Mesenchymal stem cell (in vitro differentiated cells and primary cell): ENCODE measurements at regions not wholly inside any gene's neighbourhood (a gene's known extent, or its start where the extent isn't known, plus 50 kb on each side); places are given as distances from the start of the nearest gene placed in this dataset.

Experiments used
- DNase-seq: peaks from one replicate; pipeline ENCODE4 v3.0.0-alpha.2; 2013
- H2AFZ ChIP-seq: one replicate; pipeline ENCODE4 v1.6.1; 2013; ENCODE audit warnings: low read depth, mild to moderate bottlenecking, control low read depth, inconsistent platforms, low read length, moderate library complexity
- H2AK5ac ChIP-seq: 2 replicates; pipeline ENCODE4 v1.6.1; 2013; ENCODE audit warnings: low read length, moderate library complexity, mild to moderate bottlenecking, inconsistent platforms; ENCODE audit not compliant: severe bottlenecking
- H2BK120ac ChIP-seq: one replicate; pipeline ENCODE4 v1.6.1; 2013; ENCODE audit warnings: low read depth, mild to moderate bottlenecking, inconsistent platforms, low read length, moderate library complexity
- H2BK12ac ChIP-seq, 2 experiments: one replicate each; pipeline ENCODE4 v1.6.1; 2013; ENCODE audit warnings: inconsistent platforms in 2 of 2, low read length in 2 of 2, mild to moderate bottlenecking in 2 of 2, moderate library complexity in 2 of 2, control low read depth in 1 of 2
- H2BK15ac ChIP-seq: one replicate; pipeline ENCODE4 v1.6.1; 2013; ENCODE audit warnings: mild to moderate bottlenecking, low read depth, inconsistent platforms; ENCODE audit not compliant: poor library complexity, severe bottlenecking
- H2BK5ac ChIP-seq: 2 replicates; pipeline ENCODE4 v1.6.1; 2013; ENCODE audit warnings: low read depth, mild to moderate bottlenecking, low read length, control low read depth, inconsistent platforms; ENCODE audit not compliant: poor library complexity, severe bottlenecking
- H3K14ac ChIP-seq, 2 experiments: one replicate each; pipeline ENCODE4 v1.6.1; 2013; ENCODE audit warnings: inconsistent platforms in 2 of 2, low read length in 2 of 2, control low read depth in 1 of 2, mild to moderate bottlenecking in 1 of 2, moderate library complexity in 1 of 2
- H3K18ac ChIP-seq, 2 experiments: one replicate each; pipeline ENCODE4 v1.6.1; 2013; ENCODE audit warnings: inconsistent platforms in 2 of 2, low read length in 2 of 2, control low read depth in 1 of 2, low read depth in 1 of 2, mild to moderate bottlenecking in 1 of 2
- H3K23ac ChIP-seq, 2 experiments: one replicate each; pipeline ENCODE4 v1.6.1; 2013; ENCODE audit warnings: inconsistent platforms in 2 of 2, low read length in 2 of 2, mild to moderate bottlenecking in 2 of 2, moderate library complexity in 2 of 2, control low read depth in 1 of 2
- H3K27ac ChIP-seq: 2 replicates; pipeline ENCODE4 v1.5.1; 2013; ENCODE audit warnings: mild to moderate bottlenecking, moderate library complexity, low read length, control low read depth, inconsistent platforms; ENCODE audit not compliant: poor library complexity, severe bottlenecking
- H3K27me3 ChIP-seq, 2 experiments: 2 replicates each; pipeline versions ENCODE4 v1.6.1 to v1.7.0; 2013; ENCODE audit warnings: low read length in 2 of 2, mild to moderate bottlenecking in 2 of 2, moderate library complexity in 2 of 2, control low read depth in 1 of 2, inconsistent platforms in 1 of 2; ENCODE audit not compliant: control insufficient read depth in 1 of 2, insufficient read depth in 1 of 2
- H3K36me3 ChIP-seq, 2 experiments: 2 replicates each; pipeline versions ENCODE4 v1.6.1 to v1.7.0; 2013; ENCODE audit warnings: low read length in 2 of 2, control low read depth in 1 of 2, inconsistent platforms in 1 of 2, low read depth in 1 of 2, mild to moderate bottlenecking in 1 of 2; ENCODE audit not compliant: insufficient read depth in 2 of 2, control insufficient read depth in 1 of 2
- H3K4ac ChIP-seq, 2 experiments: one replicate each; pipeline ENCODE4 v1.6.1; 2013; ENCODE audit warnings: inconsistent platforms in 2 of 2, low read length in 2 of 2, mild to moderate bottlenecking in 2 of 2, moderate library complexity in 2 of 2, control low read depth in 1 of 2, low read depth in 1 of 2
- H3K4me1 ChIP-seq: 2 replicates; pipeline ENCODE4 v1.6.1; 2013; ENCODE audit warnings: low read depth, low read length, control low read depth; ENCODE audit not compliant: control insufficient read depth, insufficient read depth
- H3K4me2 ChIP-seq: 2 replicates; pipeline ENCODE4 v1.6.1; 2013; ENCODE audit warnings: low read length, mild to moderate bottlenecking, inconsistent platforms; ENCODE audit not compliant: poor library complexity, severe bottlenecking
- H3K4me3 ChIP-seq, 2 experiments: 2 replicates each; pipeline versions ENCODE4 v1.5.1 to v1.7.0; 2013; ENCODE audit warnings: low read length in 2 of 2, mild to moderate bottlenecking in 2 of 2, control low read depth in 1 of 2, low read depth in 1 of 2; ENCODE audit not compliant: insufficient read depth in 1 of 2
- H3K79me1 ChIP-seq: replicated peaks from 2 replicates; pipeline ENCODE4 v1.6.1; 2013; ENCODE audit warnings: mild to moderate bottlenecking, control low read depth, low read length, inconsistent platforms; ENCODE audit not compliant: poor library complexity, severe bottlenecking
- H3K9ac ChIP-seq: 2 replicates; pipeline ENCODE4 v1.7.0; 2013; ENCODE audit warnings: mild to moderate bottlenecking, low read length, moderate library complexity
- H3K9me3 ChIP-seq: 2 replicates; pipeline ENCODE4 v1.7.0; 2013; ENCODE audit warnings: mild to moderate bottlenecking, low read length; ENCODE audit not compliant: control insufficient read depth
- H4K8ac ChIP-seq: one replicate; pipeline ENCODE4 v1.6.1; 2013; ENCODE audit warnings: inconsistent platforms, mild to moderate bottlenecking, low read length, moderate library complexity
- H4K91ac ChIP-seq: one replicate; pipeline ENCODE4 v1.6.1; 2013; ENCODE audit warnings: mild to moderate bottlenecking, low read length, inconsistent platforms
- WGBS: methylation state at CpG from one replicate; pipeline ENCODE4 v1.1.7; 2013; ENCODE audit warnings: mixed read lengths; 5-methylcytosine and 5-hydroxymethylcytosine counted together

- Histone ChIP-seq H3K9ac (no peak overlapping the region), H3K4me1 (no peaks in the 10 kb centered on the region), H3K27me3 (no peaks in the 10 kb centered on the region), H3K36me3 (no peaks in the 10 kb centered on the region), H2BK120ac (no peak overlapping the region), H3K14ac (no peak overlapping the region), H2AK5ac (no peak overlapping the region), H3K4me3 (no peak overlapping the region), H2BK12ac (no peak overlapping the region), H2AFZ (no peak overlapping the region), H4K91ac (no peak overlapping the region), H2BK15ac (no peak overlapping the region), H3K4ac (no peak overlapping the region), H3K79me1 (no peaks in the 10 kb centered on the region), H3K23ac (no peak overlapping the region), H3K27ac (no peak overlapping the region), H3K4me2 (no peak overlapping the region), H3K9me3 (no peaks in the 10 kb centered on the region), H2BK5ac (no peak overlapping the region), H4K8ac (no peak overlapping the region), H3K18ac (no peak overlapping the region)
- no peak for DNase-seq
These were observed 570.3 kb upstream of the CCDC54 start for GRCh38 chr3:106806964-106807363.

DNA sequence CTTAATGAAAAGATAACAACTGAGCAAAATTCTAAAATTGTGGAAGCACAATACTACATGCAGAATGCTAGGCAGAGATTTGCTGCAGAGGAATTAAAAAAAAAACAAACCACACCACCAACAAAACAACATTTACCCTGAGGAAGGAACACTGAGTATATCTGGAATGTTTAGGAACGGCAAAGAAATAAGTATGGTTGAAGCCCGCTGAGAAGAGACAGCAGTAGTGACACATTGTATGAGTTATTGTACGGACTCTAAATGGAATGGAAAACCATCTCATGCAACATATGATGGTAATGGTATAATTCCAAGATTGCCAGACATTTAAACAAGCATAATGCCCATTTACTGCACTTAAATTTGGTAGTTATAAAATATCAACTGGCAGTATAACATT lies 568.2 kb upstream of the CCDC54 start:
- no peak overlapping the region for H4K91ac ChIP-seq
- H3K27me3 ChIP-seq, result no peaks in the 10 kb centered on the region
- no peak overlapping the region for H2BK120ac ChIP-seq
- no peak overlapping the region for H3K4ac ChIP-seq
- no peak overlapping the region for H3K23ac ChIP-seq
- no peak for DNase-seq
- H3K27ac ChIP-seq, result no peak overlapping the region
- no peaks in the 10 kb centered on the region for H3K36me3 ChIP-seq
- no peaks in the 10 kb centered on the region for H3K9me3 ChIP-seq
- 100% methylated on average over 2 of the region's 3 CpGs for whole genome bisulfite sequencing
- H2AK5ac ChIP-seq, result no peak overlapping the region
- no peak overlapping the region for H3K9ac ChIP-seq
- H3K79me1 ChIP-seq, result no peaks in the 10 kb centered on the region
- H3K14ac ChIP-seq, result no peak overlapping the region
- H3K4me2 ChIP-seq, result no peak overlapping the region
- no peak overlapping the region for H3K18ac ChIP-seq
- H2BK12ac ChIP-seq, result no peak overlapping the region
- no peak overlapping the region for H4K8ac ChIP-seq
- no peak overlapping the region for H2BK5ac ChIP-seq
- H2BK15ac ChIP-seq, result no peak overlapping the region
- H3K4me3 ChIP-seq, result no peak overlapping the region
- H2AFZ ChIP-seq, result no peak overlapping the region
- H3K4me1 ChIP-seq, result no peaks in the 10 kb centered on the region

GRCh38 chr3:106809623-106810299 lies 567.5 kb upstream of the CCDC54 start:
- H3K4ac ChIP-seq, result no peak overlapping the region
- no peak overlapping the region for H3K27ac ChIP-seq
- H2BK5ac ChIP-seq, result no peak overlapping the region
- no peak overlapping the region for H3K4me2 ChIP-seq
- no peak overlapping the region for H2AK5ac ChIP-seq
- H2AFZ ChIP-seq, result no peak overlapping the region
- 94% methylated on average over 1 of the region's 2 CpGs for WGBS
- H4K8ac ChIP-seq, result no peak overlapping the region
- no peak overlapping the region for H4K91ac ChIP-seq
- no peak overlapping the region for H2BK12ac ChIP-seq
- no peak overlapping the region for H3K18ac ChIP-seq
- H2BK15ac ChIP-seq, result no peak overlapping the region
- no peaks in the 10 kb centered on the region for H3K9me3 ChIP-seq
- no peaks in the 10 kb centered on the region for H3K36me3 ChIP-seq
- H3K23ac ChIP-seq, result no peak overlapping the region
- H3K14ac ChIP-seq, result no peak overlapping the region
- peak; percentile 2 for DNase-seq
- H3K4me3 ChIP-seq, result no peak overlapping the region
- no peaks in the 10 kb centered on the region for H3K4me1 ChIP-seq
- no peaks in the 10 kb centered on the region for H3K27me3 ChIP-seq
- no peak overlapping the region for H3K9ac ChIP-seq
- H2BK120ac ChIP-seq, result no peak overlapping the region
- H3K79me1 ChIP-seq, result no peaks in the 10 kb centered on the region

GRCh38 chr3:106810300-106810875 lies 566.9 kb upstream of the CCDC54 start:
- H2BK5ac ChIP-seq, result no peak overlapping the region
- no peak overlapping the region for H3K4ac ChIP-seq
- H3K36me3 ChIP-seq, result no peaks in the 10 kb centered on the region
- no peak overlapping the region for H3K23ac ChIP-seq
- H2BK15ac ChIP-seq, result no peak overlapping the region
- no peak overlapping the region for H3K27ac ChIP-seq
- H3K4me1 ChIP-seq, result no peaks in the 10 kb centered on the region
- no peak overlapping the region for H2AK5ac ChIP-seq
- no peak overlapping the region for H3K14ac ChIP-seq
- peak overlapping the region; percentile 13 for H3K9ac ChIP-seq
- peak; percentile 3 for DNase-seq
- H2BK120ac ChIP-seq, result no peak overlapping the region
- no peak overlapping the region for H2BK12ac ChIP-seq
- H3K18ac ChIP-seq, result peak overlapping the region in 1 of 2 experiments; percentile 52
- 85% methylated on average over 4 of the region's 4 CpGs for WGBS
- no peaks in the 10 kb centered on the region for H3K79me1 ChIP-seq
- no peak overlapping the region for H2AFZ ChIP-seq
- H4K91ac ChIP-seq, result no peak overlapping the region
- H3K27me3 ChIP-seq, result no peaks in the 10 kb centered on the region
- no peak overlapping the region for H3K4me3 ChIP-seq
- no peaks in the 10 kb centered on the region for H3K9me3 ChIP-seq
- H4K8ac ChIP-seq, result no peak overlapping the region
- H3K4me2 ChIP-seq, result no peak overlapping the region
